ENCODE measurements at regions not wholly inside any gene's neighbourhood (a gene's known extent, or its start where the extent isn't known, plus 50 kb on each side); places are given as distances from the start of the nearest gene placed in this dataset.

GRCh38 chr7:118764221-118764620 is 539.7 kb downstream of the ANKRD7 start (continued):
- no peak for TF ChIP-seq CTCF (IDR thresholded peaks at IDR 0.05)
- no peak for TF ChIP-seq RNF2 (IDR thresholded peaks at IDR 0.05; ENCODE audit: borderline replicate concordance, low read depth)
- no peak for TF ChIP-seq REST (IDR thresholded peaks at IDR 0.05)
- TF ChIP-seq MAZ (IDR thresholded peaks at IDR 0.05; ENCODE audit: borderline replicate concordance, low read depth, low read length): no peak
- no peak for TF ChIP-seq FOXS1 (CRISPR knock-in tag; IDR thresholded peaks at IDR 0.05)

- FAIRE-seq: no peak
- CTCF ChIA-PET: no interaction called here
- TF ChIP-seq EHMT2 (IDR thresholded peaks at IDR 0.05; ENCODE audit: low read depth): no peak
- TF ChIP-seq CHD2 (IDR thresholded peaks at IDR 0.05; ENCODE audit: low read length, partially characterized antibody): no peak
- TF ChIP-seq FOXS1 (CRISPR knock-in tag; IDR thresholded peaks at IDR 0.05): no peak
- no peak for TF ChIP-seq JUNB (IDR thresholded peaks at IDR 0.05)
- no peak for TF ChIP-seq TP53 (CRISPR knock-in tag; IDR thresholded peaks at IDR 0.05)
- no peak for TF ChIP-seq ZNF302 (CRISPR knock-in tag; IDR thresholded peaks at IDR 0.05)
- TF ChIP-seq CBX8 (IDR thresholded peaks at IDR 0.05): no peak
- no peak overlapping the region for H3K4me2 ChIP-seq
- H3K4me1 ChIP-seq: no peaks in the 10 kb centered on the region
- DNase-seq (ENCODE audit: low read depth in 1 of 2, low spot score in 1 of 2): no peak
- no peaks in the 10 kb centered on the region for H3K9me3 ChIP-seq
- H3K4me3 ChIP-seq: no peak overlapping the region
- H3K27ac ChIP-seq: no peak overlapping the region
- ATAC-seq: no peak
- POLR2A ChIA-PET: no interaction called here
Observed at GRCh38 chr7:118771672-118772071, 547.2 kb downstream of the ANKRD7 start.

GRCh38 chr7:118777308-118777707 is 552.8 kb downstream of the ANKRD7 start:
- FAIRE-seq: no peak
- no peak overlapping the region for H3K27ac ChIP-seq
- H3K4me2 ChIP-seq: no peak overlapping the region
- no peak for DNase-seq (ENCODE audit: low read depth in 1 of 2, low spot score in 1 of 2)
- ChIA-PET CTCF (no interaction called here), POLR2A (no interaction called here)
- H3K4me1 ChIP-seq: no peaks in the 10 kb centered on the region
- H3K4me3 ChIP-seq: no peak overlapping the region
- ATAC-seq: no peak
- WGBS (ENCODE audit: missing lambda C conversion rate): 0% methylated on average over 1 of the region's 1 CpG
- H3K9me3 ChIP-seq: no peaks in the 10 kb centered on the region
- TF ChIP-seq ATOH8 (CRISPR knock-in tag; IDR thresholded peaks at IDR 0.05; ENCODE audit: low read depth) (no peak), ZSCAN20 (CRISPR knock-in tag; IDR thresholded peaks at IDR 0.05) (no peak), KDM1A (IDR thresholded peaks at IDR 0.05; ENCODE audit: low read depth) (no peak), RAD21 (conservative IDR thresholded peaks at IDR 0.05 in 1 of 2, IDR thresholded peaks at IDR 0.05 in 1 of 2) (no peak), RFX5 (IDR thresholded peaks at IDR 0.05) (no peak), KDM5A (IDR thresholded peaks at IDR 0.05) (no peak), POLR2AphosphoS2 (conservative IDR thresholded peaks at IDR 0.05; ENCODE audit: low read length) (no peak), MAFK (IDR thresholded peaks at IDR 0.05; ENCODE audit: partially characterized antibody) (no peak)
